ENCODE measurements at regions not wholly inside any gene's neighbourhood (a gene's known extent, or its start where the extent isn't known, plus 50 kb on each side); places are given as distances from the start of the nearest gene placed in this dataset.
A peak's percentile ranks its signal among the peaks of the same experiment; 100 is the strongest.
"Not testable (repeated sequence)": the region's sequence is repeated elsewhere in the genome, so short reads cannot be mapped to it uniquely, and the experiment has no call there.

- no peak for DNase-seq (ENCODE audit: low read depth)
Observed at GRCh38 chr5:152607401-152608160, 202.5 kb upstream of the NMUR2 start.

GRCh38 chr5:152608458-152608857, 203.4 kb upstream of the NMUR2 start:
- DNase-seq (ENCODE audit: low read depth), result no peak

- DNase-seq (ENCODE audit: low read depth), result no peak
Observed at GRCh38 chr5:152619756-152620155, 214.7 kb upstream of the NMUR2 start.

- DNase-seq (ENCODE audit: low read depth), result peak; percentile 44
Observed at GRCh38 chr5:152622628-152623027, 217.5 kb upstream of the NMUR2 start.

- DNase-seq (ENCODE audit: low read depth), result no peak
Observed at GRCh38 chr5:152623951-152624350, 218.9 kb upstream of the NMUR2 start.

GRCh38 chr5:152625696-152626095, 220.6 kb upstream of the NMUR2 start:
- DNase-seq (ENCODE audit: low read depth), result no peak

GRCh38 chr5:152631221-152631620, 226.1 kb upstream of the NMUR2 start:
- no peak for DNase-seq (ENCODE audit: low read depth)

GRCh38 chr5:152632360-152632759, 227.3 kb upstream of the NMUR2 start:
- DNase-seq (ENCODE audit: low read depth), result no peak

GRCh38 chr5:152634586-152634985, 229.5 kb upstream of the NMUR2 start:
- DNase-seq (ENCODE audit: low read depth), result no peak

- peak; percentile 34 for DNase-seq (ENCODE audit: low read depth)
Observed at GRCh38 chr5:152638996-152639552, 234.0 kb upstream of the NMUR2 start.

- DNase-seq (ENCODE audit: low read depth), result no peak
Observed at GRCh38 chr5:152641970-152642805, 237.1 kb upstream of the NMUR2 start.

GRCh38 chr5:152642880-152643279, 237.8 kb upstream of the NMUR2 start:
- DNase-seq (ENCODE audit: low read depth), result no peak

- DNase-seq (ENCODE audit: low read depth), result no peak
Observed at GRCh38 chr5:152644029-152644728, 239.1 kb upstream of the NMUR2 start.

- no peak for DNase-seq (ENCODE audit: low read depth)
Observed at GRCh38 chr5:152649609-152650008, 244.5 kb upstream of the NMUR2 start.

GRCh38 chr5:152650413-152650812, 245.3 kb upstream of the NMUR2 start:
- DNase-seq (ENCODE audit: low read depth), result no peak

- DNase-seq (ENCODE audit: low read depth), result not testable (repeated sequence)
Observed at GRCh38 chr5:152659470-152659869, 254.4 kb upstream of the NMUR2 start.

- no peak for DNase-seq (ENCODE audit: low read depth)
Observed at GRCh38 chr5:152673601-152674000, 268.5 kb upstream of the NMUR2 start.

- no peak for DNase-seq (ENCODE audit: low read depth)
Observed at GRCh38 chr5:152674403-152674802, 269.3 kb upstream of the NMUR2 start.

- no peak for DNase-seq (ENCODE audit: low read depth)
Observed at GRCh38 chr5:152676196-152676595, 271.1 kb upstream of the NMUR2 start.

GRCh38 chr5:152683205-152683604, 278.1 kb upstream of the NMUR2 start:
- DNase-seq (ENCODE audit: low read depth), result no peak

GRCh38 chr5:152686931-152687330, 281.9 kb upstream of the NMUR2 start:
- DNase-seq (ENCODE audit: low read depth), result no peak

Measured in myocyte (in vitro differentiated cells).